Endothelial cell of umbilical vein (primary cell): ENCODE measurements at regions not wholly inside any gene's neighbourhood (a gene's known extent, or its start where the extent isn't known, plus 50 kb on each side); places are given as distances from the start of the nearest gene placed in this dataset.

ENCODE experiments used
- EZH2 ChIP-seq: IDR thresholded peaks from 2 replicates; pipeline ENCODE4 v1.6.1; 2012; ENCODE audit warnings: borderline replicate concordance, low read depth, mild to moderate bottlenecking, moderate library complexity, low read length, inconsistent platforms; ENCODE audit not compliant: severe bottlenecking
- FOS ChIP-seq: IDR thresholded peaks from 2 replicates; pipeline ENCODE4 v1.6.1; 2011; ENCODE audit warnings: mild to moderate bottlenecking, low read length, moderate library complexity, borderline replicate concordance; ENCODE audit not compliant: insufficient read depth
- GATA2 ChIP-seq: IDR thresholded peaks from 2 replicates; pipeline ENCODE4 v1.7.0; 2011; ENCODE audit warnings: low read depth, mild to moderate bottlenecking, moderate library complexity, mixed read lengths, low read length; ENCODE audit not compliant: insufficient read length, insufficient read depth
- JUN ChIP-seq: IDR thresholded peaks from 2 replicates; pipeline ENCODE4 v1.6.1; 2011; ENCODE audit warnings: borderline replicate concordance, low read depth; ENCODE audit not compliant: insufficient read length, insufficient read depth
- MYC ChIP-seq: IDR thresholded peaks from one replicate; pipeline ENCODE4 v1.6.1; 2011; ENCODE audit warnings: mild to moderate bottlenecking, low read depth, low read length
- POLR2A ChIP-seq: IDR thresholded peaks from 2 replicates; pipeline ENCODE4 v1.6.1; 2012; ENCODE audit warnings: low read depth, mild to moderate bottlenecking, control low read depth, low read length
- POLR2AphosphoS5 ChIP-seq: IDR thresholded peaks from 2 replicates; pipeline ENCODE4 v1.6.1; 2012; ENCODE audit warnings: low read depth, mild to moderate bottlenecking, control low read depth, low read length, moderate library complexity; ENCODE audit not compliant: insufficient read depth
- TF ChIP-seq, protein P1 (sequence below), 2 donors: IDR thresholded peaks; 1 replicate in 1 of 2; 2 replicates in 1 of 2; pipeline ENCODE4 v1.5.1; 2011; ENCODE audit warnings: low read length in 2 of 2, mild to moderate bottlenecking in 2 of 2, moderate library complexity in 2 of 2, control low read depth in 1 of 2, inconsistent platforms in 1 of 2, low read depth in 1 of 2; ENCODE audit not compliant: insufficient read depth in 1 of 2; ENCODE audit errors: extremely low read depth in 1 of 2
- TF ChIP-seq, protein P2 (sequence below): IDR thresholded peaks from 2 replicates; pipeline ENCODE4 v1.6.1; 2011; ENCODE audit not compliant: insufficient read depth, insufficient read length

DNA sequence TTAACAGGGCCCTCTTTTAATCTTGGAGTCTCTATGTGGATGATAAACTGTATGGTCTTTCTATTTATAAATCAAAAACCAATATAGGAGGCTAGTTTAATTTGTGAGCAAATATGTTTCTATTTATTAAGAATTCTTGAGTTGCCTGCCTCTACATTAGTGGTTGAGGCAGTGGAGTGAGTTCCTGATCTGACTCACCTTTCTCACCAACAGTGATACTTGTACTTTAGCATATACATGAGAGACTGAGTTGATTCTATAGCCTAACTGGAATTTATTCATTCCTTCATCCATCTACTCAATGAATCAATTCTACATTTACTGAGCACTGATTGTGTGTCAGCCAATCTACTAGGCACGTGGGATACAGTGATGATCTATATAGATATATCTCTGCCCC lies 126.9 kb downstream of the TRMT11 start:
- TF ChIP-seq POLR2A (no peak), EZH2 (no peak), JUN (no peak), POLR2AphosphoS5 (no peak), FOS (no peak), GATA2 (no peak), MYC (no peak)
- TF ChIP-seq, protein P1, sequence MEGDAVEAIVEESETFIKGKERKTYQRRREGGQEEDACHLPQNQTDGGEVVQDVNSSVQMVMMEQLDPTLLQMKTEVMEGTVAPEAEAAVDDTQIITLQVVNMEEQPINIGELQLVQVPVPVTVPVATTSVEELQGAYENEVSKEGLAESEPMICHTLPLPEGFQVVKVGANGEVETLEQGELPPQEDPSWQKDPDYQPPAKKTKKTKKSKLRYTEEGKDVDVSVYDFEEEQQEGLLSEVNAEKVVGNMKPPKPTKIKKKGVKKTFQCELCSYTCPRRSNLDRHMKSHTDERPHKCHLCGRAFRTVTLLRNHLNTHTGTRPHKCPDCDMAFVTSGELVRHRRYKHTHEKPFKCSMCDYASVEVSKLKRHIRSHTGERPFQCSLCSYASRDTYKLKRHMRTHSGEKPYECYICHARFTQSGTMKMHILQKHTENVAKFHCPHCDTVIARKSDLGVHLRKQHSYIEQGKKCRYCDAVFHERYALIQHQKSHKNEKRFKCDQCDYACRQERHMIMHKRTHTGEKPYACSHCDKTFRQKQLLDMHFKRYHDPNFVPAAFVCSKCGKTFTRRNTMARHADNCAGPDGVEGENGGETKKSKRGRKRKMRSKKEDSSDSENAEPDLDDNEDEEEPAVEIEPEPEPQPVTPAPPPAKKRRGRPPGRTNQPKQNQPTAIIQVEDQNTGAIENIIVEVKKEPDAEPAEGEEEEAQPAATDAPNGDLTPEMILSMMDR (IDR thresholded peaks at IDR 0.05; ENCODE audit: extremely low read depth in 1 of 2, insufficient read depth in 1 of 2, low read depth in 1 of 2, low read length in 2 of 2) = no peak
- TF ChIP-seq, protein P2, sequence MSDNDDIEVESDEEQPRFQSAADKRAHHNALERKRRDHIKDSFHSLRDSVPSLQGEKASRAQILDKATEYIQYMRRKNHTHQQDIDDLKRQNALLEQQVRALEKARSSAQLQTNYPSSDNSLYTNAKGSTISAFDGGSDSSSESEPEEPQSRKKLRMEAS = no peak
